NCI-H446 (cell line): ENCODE measurements at regions not wholly inside any gene's neighbourhood (a gene's known extent, or its start where the extent isn't known, plus 50 kb on each side); places are given as distances from the start of the nearest gene placed in this dataset.
"Not testable (repeated sequence)": the region's sequence is repeated elsewhere in the genome, so short reads cannot be mapped to it uniquely, and the experiment has no call there.

Experiments
- DNase-seq, 2 experiments: peaks; one replicate each; lab custom pipeline; 2025; lab: John Stamatoyannopoulos, UW

DNA sequence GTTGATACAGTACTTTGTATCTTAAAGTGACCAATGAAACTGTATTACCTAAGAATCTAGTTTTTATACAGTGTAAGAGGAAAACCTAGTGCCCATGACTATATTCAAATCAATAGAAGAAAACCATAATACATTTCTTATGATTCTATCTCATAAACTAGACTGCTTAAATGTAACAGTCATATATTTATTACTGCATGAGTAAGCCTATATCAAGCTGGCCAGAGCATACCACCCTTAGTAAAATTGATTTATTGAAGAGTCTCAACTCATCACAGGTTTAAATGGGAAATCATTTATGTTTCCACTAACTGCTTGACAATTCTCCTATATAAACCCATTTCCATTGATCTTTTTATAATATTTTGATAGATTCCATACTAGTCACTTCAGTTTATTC lies 1059.2 kb upstream of the LRRTM1 start:
- DNase-seq, result no peak

GRCh38 chr2:81362468-81362867 lies 1057.9 kb upstream of the LRRTM1 start:
- DNase-seq, result not testable (repeated sequence)

GRCh38 chr2:81355436-81355835 lies 1050.9 kb upstream of the LRRTM1 start:
- DNase-seq, result no peak

DNA sequence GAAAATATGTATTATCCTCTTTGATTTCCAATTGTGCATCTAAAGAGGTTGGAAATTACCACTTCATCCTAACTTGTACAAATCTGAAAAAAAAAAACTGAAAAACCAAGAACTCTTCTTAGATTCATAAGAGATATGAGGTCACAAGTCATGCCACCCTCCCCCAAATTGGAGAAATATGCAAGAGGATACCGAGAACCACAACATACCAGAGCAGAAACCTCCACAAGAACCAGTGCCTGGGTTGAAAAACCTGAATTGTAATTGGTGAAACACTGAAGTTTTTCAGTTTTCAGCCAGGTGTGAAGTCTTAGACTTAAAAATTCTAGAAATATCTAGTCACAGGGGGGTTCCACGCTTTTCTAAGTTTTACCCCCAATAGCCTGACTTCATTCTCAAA lies 1029.5 kb upstream of the LRRTM1 start:
- DNase-seq, result no peak

- no peak for DNase-seq
These were observed 1024.4 kb upstream of the LRRTM1 start for GRCh38 chr2:81328968-81329367.

- DNase-seq, result no peak
These were observed 1023.4 kb upstream of the LRRTM1 start for GRCh38 chr2:81327911-81328310.

- DNase-seq, result peak in 1 of 2 experiments; percentile 1
These were observed 1019.5 kb upstream of the LRRTM1 start for GRCh38 chr2:81324046-81324445.

DNA sequence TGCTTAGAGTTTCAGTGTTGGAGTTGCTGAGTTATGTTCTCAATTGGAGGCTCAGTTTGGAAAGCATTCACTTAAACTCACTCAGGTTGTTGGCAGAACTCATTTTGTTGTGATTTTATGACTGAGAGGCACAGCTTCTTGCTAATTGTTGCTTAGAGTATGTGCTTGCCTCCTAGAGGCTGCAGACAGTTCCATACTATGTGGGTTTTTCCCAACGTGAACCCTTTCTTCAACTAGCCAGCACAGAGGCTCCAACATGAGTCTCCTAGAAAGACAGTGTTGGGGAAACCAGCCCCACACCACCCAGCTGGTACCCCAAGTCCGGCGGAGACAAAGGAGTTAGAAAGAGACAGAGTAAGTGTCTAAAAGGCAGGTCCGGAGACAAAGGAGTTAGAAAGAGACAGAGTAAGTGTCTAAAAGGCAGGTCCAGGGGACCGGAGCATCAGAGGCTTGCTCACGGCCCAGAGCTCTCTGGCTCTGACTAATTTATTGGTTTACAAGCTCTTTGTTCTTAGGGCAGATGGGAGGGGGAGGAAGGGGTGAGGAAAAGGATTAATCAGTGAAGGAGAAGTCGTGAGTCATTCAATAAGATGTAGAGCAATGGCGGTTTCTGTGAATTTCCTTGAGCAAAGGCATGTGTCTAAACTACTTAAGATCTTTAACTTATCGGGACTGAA lies 999.7 kb upstream of the LRRTM1 start:
- no peak for DNase-seq

- no peak for DNase-seq
These were observed 998.8 kb upstream of the LRRTM1 start for GRCh38 chr2:81303321-81303720.

- no peak for DNase-seq
These were observed 995.3 kb upstream of the LRRTM1 start for GRCh38 chr2:81299841-81300240.

DNA sequence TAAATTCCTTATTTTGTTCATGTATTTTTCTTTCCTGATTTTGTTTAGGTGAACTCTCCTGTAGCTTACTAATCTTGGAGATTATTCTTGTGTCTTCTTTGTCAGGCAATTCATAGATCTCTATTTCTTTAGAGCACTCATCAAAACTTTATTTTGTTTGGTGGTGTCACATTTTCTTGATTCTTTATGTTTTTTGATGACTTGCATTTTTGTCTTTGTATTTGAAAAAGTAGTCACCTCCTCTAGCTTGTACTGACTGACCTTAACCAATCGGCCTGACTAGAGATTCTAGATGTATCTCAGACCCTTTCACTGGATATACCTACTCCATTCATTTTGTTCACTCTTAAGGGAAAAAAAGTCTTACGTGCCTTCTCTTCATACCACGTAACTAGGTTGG lies 986.3 kb upstream of the LRRTM1 start:
- no peak for DNase-seq

DNA sequence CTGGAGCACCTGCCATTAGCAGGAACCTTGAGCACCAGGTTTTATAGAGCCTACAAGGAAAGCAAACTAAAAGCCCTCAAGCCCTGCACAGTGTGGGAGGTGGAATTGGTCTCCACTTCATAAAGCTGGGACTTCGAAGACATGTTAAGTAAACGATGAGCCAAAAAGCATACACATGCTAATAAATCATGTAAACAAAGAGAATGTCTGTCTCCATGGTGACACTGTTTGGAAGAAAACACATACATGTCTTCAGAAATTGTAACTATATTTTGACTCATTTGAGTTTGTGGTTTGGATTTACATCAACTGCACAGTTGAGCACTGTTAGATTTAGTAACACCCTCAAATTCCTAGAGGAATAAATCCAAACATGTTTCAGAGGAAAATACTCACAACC lies 978.5 kb upstream of the LRRTM1 start:
- DNase-seq, result no peak

GRCh38 chr2:81282151-81282769 lies 977.7 kb upstream of the LRRTM1 start:
- DNase-seq, result no peak

DNA sequence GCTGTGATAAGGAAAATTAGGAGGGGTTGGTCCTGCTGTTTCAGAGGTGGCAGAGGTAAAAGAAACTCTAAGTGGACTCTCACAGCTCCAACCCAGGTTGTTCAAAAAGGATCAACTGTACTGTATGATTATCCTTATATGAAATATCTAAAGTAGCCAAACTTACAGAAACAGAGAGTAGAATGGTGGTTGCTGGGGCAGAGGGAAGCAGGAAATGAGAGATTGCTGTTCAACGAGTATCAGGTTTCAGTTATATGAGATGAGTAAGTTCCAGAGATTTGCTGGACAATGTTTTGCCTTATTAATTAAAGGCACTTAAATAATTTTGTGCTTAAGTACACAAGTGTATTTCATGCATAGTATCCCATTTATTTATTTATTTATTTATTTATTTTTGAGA lies 972.0 kb upstream of the LRRTM1 start:
- DNase-seq, result no peak

GRCh38 chr2:81266106-81266505 lies 961.6 kb upstream of the LRRTM1 start:
- DNase-seq, result no peak

DNA sequence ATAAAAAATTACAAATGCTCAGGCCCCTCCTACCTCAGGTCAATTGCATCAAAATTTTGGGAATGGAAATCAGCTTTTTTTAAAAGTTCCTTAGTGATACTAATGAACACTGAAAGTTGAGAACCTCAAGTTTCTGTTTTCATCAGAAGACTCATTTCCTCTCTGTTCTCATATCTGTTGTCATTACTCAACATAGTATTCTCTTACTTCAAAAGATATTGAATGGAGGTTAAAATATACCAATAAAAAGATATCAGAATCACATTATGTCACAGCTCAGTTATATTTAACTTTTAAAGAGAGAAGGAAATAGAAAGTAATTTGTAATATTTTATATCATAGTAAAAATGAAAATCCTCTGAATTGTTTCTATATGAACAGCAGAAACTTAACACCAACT lies 959.4 kb upstream of the LRRTM1 start:
- DNase-seq, result no peak

GRCh38 chr2:81260320-81260719 lies 955.8 kb upstream of the LRRTM1 start:
- no peak for DNase-seq

DNA sequence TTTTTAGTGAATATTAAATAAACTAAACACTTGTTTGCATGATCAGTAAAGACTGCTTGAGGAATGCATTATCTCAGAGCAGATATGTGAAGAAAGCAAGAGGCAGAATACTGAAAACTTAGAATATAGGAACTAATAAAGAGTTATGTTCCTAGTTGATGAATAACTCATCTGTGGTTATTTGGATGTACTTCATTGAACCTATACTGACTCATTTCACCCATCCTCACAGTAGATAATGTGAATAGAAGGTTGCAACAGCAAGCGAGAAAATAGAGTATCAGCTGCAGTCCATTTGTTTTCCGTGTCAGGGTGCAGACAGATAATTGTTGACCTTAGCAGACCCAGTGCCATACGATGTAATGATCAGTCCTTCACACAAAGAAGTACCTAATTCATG lies 945.7 kb upstream of the LRRTM1 start:
- no peak for DNase-seq

DNA sequence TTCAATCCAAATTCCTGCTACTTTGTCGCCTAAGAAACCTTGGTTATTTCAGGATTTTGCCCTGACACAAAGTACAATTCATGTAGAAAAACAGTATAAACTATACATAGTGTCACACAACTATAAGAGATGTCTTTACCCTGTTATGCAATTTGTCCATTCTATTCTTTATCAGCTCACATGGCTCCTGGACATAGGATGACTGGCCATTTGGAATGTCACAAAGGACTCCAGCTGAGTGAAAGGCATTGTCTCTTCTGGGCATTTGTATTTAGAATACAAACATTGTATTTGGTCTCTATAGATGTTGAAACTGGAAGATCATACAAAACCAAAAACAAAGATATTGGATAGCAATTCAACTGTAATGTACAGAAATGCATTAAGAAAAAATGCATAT lies 944.6 kb upstream of the LRRTM1 start:
- no peak for DNase-seq

GRCh38 chr2:81247648-81248047 lies 943.1 kb upstream of the LRRTM1 start:
- no peak for DNase-seq

DNA sequence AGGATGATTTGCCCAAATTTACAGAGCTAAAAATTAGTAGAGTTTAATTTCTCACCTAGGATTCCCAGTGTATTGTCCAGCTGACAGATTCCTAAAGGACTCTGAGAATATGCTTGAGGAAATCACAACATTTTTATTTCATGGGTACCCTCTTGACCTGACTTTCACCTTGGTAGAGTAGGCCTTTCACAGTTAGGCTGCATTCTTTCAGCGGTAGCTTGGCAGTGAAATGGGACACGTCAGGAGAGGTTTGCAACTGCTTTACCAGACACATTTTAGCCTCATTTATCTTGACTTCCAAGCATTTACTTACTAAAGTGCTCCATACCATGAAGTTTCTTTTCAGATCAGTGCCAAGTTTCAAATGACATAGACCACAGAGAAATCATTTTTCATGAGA lies 937.9 kb upstream of the LRRTM1 start:
- DNase-seq, result no peak

DNA sequence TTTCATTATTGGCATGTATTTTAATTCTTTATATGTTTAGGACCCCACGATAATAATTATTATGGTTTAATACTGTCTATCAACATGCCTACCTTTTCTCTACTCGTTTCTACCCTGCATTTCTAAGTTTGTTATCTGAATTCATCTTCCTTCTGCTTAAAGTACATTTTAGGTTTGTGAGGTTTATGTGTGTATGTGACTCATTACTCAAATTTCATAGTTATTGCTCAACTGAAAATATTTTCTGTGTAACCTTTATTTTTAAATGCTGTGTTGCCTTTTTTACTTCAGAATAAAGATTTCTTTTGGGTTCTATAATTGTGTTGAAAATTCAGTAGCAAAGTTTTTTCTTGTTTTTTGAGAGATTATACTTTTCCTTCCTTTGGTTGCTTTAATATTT lies 933.9 kb upstream of the LRRTM1 start:
- DNase-seq, result no peak

DNA sequence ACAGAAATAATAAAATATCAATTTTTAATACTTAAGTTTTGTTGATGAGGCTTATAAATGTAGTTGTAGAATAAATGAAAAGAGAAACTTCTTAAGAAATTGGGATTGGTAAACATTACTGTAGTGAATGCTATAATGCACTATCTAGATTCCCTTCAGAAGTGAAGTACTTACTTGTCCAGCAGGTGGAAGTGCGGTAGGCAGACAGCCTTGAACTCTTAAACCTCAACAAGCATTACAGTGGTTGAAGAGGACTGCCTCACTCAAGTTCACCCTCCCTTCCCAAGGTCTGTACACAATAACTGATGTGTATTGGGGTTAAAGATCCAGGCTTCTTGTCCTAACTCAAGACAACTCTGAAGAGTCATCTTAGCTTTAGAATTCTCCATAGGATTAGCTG lies 931.0 kb upstream of the LRRTM1 start:
- no peak for DNase-seq

DNA sequence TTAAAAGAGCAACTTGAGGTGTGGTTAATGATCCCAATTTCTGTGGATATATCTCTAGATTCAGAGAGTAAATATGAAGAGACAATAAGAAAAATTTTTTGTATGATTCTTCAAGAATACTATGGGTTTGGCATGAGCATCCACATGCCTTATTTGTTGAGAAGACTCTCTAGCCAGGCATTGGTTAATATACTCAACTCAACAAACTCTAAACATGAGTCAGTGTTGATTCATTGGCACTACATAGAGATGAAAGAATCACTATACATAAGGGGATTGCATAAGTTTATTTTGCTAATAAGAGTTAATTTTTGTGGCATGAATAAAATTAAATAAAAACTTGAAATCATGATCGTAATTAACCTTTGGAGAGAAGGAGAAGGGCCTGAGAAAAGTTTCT lies 930.2 kb upstream of the LRRTM1 start:
- DNase-seq, result no peak
